22Rv1 (cell line): ENCODE measurements at regions not wholly inside any gene's neighbourhood (a gene's known extent, or its start where the extent isn't known, plus 50 kb on each side); places are given as distances from the start of the nearest gene placed in this dataset.
"Not testable (repeated sequence)": the region's sequence is repeated elsewhere in the genome, so short reads cannot be mapped to it uniquely, and the experiment has no call there.

Source experiments
- H3K27ac ChIP-seq: fragments of 450-650 bp; 2 replicates; pipeline ENCODE4 v1.5.1; 2017
- ZFX ChIP-seq: fragments of 450-650 bp; IDR thresholded peaks from 2 replicates; pipeline ENCODE4 v1.6.1; 2017; ENCODE audit warnings: antibody characterized with exemption, borderline replicate concordance
- TF ChIP-seq, protein P1 (sequence below): fragments of 450-650 bp; IDR thresholded peaks from 2 replicates; pipeline ENCODE4 v1.5.1; 2017; ENCODE audit warnings: mild to moderate bottlenecking

- TF ChIP-seq, protein P1, sequence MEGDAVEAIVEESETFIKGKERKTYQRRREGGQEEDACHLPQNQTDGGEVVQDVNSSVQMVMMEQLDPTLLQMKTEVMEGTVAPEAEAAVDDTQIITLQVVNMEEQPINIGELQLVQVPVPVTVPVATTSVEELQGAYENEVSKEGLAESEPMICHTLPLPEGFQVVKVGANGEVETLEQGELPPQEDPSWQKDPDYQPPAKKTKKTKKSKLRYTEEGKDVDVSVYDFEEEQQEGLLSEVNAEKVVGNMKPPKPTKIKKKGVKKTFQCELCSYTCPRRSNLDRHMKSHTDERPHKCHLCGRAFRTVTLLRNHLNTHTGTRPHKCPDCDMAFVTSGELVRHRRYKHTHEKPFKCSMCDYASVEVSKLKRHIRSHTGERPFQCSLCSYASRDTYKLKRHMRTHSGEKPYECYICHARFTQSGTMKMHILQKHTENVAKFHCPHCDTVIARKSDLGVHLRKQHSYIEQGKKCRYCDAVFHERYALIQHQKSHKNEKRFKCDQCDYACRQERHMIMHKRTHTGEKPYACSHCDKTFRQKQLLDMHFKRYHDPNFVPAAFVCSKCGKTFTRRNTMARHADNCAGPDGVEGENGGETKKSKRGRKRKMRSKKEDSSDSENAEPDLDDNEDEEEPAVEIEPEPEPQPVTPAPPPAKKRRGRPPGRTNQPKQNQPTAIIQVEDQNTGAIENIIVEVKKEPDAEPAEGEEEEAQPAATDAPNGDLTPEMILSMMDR, result no peak
- no peak for TF ChIP-seq ZFX
- H3K27ac ChIP-seq, result no peak overlapping the region
Measured at GRCh38 chr6:114830515-114830914, 487.7 kb upstream of the HS3ST5 start.

DNA sequence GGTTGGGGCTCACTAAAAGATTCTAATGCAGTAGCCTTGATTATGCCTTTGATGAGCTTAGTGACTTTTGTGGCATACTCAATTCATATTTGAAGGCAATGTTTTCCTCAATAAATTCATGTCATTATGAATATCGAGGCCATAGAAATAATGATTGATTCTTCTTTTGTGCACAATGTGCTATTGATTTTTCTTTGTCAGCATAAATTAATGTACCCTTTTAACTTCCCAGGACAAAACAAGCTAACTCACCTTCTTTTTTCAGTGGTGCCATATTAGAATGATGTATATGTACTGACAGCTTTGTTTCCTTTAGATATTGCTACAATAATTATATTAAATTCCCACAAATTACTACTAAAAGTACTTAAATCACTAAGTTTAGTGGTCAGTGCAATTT lies 484.3 kb upstream of the HS3ST5 start:
- TF ChIP-seq, protein P1, result no peak
- TF ChIP-seq ZFX, result no peak
- H3K27ac ChIP-seq, result no peak overlapping the region

DNA sequence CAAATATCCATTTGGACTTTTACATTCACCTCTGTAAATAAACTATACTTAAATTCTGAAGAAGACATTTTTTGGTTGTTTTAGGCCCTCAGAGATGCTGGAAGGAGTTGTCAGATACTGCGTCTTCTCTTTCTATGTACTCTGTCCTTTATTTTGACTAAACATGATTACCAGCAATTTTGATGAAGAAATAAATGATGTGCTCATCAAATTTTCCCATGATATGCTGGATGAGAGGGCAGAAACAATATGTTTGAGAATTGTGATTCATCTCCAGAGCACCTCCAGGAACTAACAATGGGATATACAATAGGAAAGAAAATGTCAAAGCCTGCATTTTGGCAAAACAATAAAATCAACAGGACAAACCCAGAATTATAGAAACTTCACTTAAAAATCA lies 481.6 kb upstream of the HS3ST5 start:
- H3K27ac ChIP-seq, result no peak overlapping the region
- no peak for TF ChIP-seq ZFX
- TF ChIP-seq, protein P1, result no peak

DNA sequence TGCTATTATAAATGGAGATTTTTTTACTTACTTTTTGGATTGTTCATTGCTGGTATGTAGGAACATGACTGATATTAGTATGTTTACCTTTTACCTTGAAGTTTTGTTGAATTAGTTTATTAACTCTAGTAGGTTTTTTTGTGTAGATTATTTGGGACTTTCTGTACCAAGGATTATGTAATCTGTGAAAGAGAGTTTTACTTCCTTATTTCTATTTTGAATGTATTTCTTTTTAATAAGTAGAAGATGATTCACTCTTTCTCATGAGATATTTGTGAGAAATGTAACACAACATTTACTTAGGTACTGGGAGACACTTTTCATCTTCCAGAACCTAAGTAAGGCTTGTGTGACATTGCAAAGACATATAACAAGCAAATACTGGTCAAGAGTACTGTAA lies 473.9 kb upstream of the HS3ST5 start:
- H3K27ac ChIP-seq, result no peak overlapping the region
- TF ChIP-seq ZFX, result no peak
- TF ChIP-seq, protein P1, result no peak

- H3K27ac ChIP-seq, result no peak overlapping the region
- TF ChIP-seq, protein P1, result no peak
Measured at GRCh38 chr6:114810468-114810867, 467.6 kb upstream of the HS3ST5 start.

DNA sequence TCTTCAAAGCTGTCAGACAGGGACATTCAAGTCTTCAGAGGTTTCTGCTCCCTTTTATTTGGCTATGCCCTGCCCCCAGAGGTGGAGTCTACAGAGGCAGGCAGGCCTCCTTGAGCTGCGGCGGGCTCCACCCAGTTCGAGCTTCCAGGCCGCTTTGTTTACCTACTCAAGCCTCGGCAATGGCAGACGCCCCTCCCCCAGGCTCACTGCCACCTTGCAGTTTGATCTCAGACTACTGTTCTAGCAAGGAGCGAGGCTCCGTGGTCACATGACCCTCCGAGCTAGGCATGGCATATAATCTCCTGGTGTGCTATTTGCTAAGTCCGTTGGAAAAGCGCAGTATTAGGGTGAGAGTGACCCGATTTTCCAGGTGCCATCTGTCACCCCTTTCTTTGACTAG lies 462.6 kb upstream of the HS3ST5 start:
- not testable (repeated sequence) for H3K27ac ChIP-seq

DNA sequence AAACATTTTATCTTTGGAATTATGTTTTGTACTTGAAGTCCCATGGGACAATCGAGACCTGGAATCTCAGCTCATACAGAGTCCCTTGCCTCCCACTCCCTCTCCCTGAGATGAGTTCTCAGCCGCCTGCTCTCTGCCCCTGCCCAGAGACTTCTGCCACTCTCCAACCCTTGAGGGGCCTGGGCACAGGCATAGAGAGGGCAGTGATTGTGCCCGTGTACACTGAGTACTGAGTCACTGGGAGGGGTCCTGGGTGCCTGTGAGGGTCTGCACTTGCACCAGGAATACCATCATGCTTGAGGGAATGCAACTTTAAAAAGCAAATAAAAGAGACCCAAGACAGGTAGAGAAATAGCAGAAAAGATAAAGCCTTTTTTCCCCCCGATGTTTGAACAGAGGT lies 453.8 kb upstream of the HS3ST5 start:
- H3K27ac ChIP-seq, result no peak overlapping the region
- TF ChIP-seq ZFX, result no peak
- TF ChIP-seq, protein P1, result no peak

GRCh38 chr6:114793428-114793827 lies 450.6 kb upstream of the HS3ST5 start:
- no peak overlapping the region for H3K27ac ChIP-seq
- TF ChIP-seq, protein P1, result no peak
- TF ChIP-seq ZFX, result no peak
